ENCODE measurements at regions not wholly inside any gene's neighbourhood (a gene's known extent, or its start where the extent isn't known, plus 50 kb on each side); places are given as distances from the start of the nearest gene placed in this dataset.

DNA sequence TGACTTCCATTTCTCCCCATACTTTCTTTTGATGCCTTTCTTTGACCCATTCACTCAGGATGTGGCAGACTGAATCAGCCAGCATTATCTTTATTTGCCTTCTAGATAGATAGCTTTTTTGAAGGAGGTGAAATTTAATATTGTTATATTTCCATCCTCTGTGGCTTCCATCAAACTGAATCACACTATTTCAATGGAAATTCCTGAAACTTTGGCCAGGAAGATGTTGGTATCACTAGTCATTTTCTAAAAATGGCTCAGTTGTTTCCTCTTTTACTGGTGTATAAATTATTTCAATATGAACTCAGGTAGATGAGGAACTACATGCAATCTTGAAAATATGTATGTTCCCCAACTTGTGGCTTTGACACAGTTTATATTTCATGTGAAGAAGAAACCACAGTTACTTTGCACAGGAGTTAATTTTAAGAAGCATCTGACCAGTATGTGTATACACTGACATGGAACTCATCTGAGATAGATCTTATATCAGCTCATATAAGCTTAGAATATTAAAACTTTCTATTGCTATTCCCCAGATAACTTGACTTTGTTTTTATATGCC, 248.3 kb downstream of the CGGBP1 start (continued):
- no peak for TF ChIP-seq SMAD3 (CRISPR knock-in tag; IDR thresholded peaks at IDR 0.05; ENCODE audit: borderline replicate concordance)
- TF ChIP-seq OVOL2 (CRISPR knock-in tag; IDR thresholded peaks at IDR 0.05; ENCODE audit: borderline replicate concordance), result no peak

DNA sequence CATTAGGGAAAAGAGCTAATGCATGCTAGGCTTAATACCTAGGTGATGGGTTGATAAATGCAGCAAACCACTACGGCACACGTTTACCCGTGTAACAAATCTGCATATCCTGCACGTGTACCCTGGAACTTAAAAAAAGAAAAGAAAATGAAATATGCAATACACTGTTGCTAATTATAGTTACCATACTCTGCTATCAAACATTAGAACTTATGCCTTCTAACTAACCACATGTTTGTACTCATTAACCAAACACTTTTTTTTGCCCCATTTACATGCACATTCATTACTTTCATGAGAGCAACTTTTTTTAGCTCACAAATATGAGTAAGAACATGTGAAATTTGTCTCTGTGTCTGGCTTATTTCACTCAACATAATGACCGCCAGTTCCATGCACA, 253.1 kb downstream of the CGGBP1 start:
- TF ChIP-seq GRHL2 (CRISPR knock-in tag; IDR thresholded peaks at IDR 0.05; ENCODE audit: insufficient replicate concordance, severe bottlenecking), result no peak
- TF ChIP-seq, protein P1, sequence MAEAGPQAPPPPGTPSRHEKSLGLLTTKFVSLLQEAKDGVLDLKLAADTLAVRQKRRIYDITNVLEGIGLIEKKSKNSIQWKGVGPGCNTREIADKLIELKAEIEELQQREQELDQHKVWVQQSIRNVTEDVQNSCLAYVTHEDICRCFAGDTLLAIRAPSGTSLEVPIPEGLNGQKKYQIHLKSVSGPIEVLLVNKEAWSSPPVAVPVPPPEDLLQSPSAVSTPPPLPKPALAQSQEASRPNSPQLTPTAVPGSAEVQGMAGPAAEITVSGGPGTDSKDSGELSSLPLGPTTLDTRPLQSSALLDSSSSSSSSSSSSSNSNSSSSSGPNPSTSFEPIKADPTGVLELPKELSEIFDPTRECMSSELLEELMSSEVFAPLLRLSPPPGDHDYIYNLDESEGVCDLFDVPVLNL (CRISPR knock-in tag; IDR thresholded peaks at IDR 0.05; ENCODE audit: borderline replicate concordance, low read depth), result no peak
- TF ChIP-seq, protein P2, sequence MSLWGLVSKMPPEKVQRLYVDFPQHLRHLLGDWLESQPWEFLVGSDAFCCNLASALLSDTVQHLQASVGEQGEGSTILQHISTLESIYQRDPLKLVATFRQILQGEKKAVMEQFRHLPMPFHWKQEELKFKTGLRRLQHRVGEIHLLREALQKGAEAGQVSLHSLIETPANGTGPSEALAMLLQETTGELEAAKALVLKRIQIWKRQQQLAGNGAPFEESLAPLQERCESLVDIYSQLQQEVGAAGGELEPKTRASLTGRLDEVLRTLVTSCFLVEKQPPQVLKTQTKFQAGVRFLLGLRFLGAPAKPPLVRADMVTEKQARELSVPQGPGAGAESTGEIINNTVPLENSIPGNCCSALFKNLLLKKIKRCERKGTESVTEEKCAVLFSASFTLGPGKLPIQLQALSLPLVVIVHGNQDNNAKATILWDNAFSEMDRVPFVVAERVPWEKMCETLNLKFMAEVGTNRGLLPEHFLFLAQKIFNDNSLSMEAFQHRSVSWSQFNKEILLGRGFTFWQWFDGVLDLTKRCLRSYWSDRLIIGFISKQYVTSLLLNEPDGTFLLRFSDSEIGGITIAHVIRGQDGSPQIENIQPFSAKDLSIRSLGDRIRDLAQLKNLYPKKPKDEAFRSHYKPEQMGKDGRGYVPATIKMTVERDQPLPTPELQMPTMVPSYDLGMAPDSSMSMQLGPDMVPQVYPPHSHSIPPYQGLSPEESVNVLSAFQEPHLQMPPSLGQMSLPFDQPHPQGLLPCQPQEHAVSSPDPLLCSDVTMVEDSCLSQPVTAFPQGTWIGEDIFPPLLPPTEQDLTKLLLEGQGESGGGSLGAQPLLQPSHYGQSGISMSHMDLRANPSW (CRISPR knock-in tag; conservative IDR thresholded peaks at IDR 0.05; ENCODE audit: low read depth), result no peak
- TF ChIP-seq ZNF416 (CRISPR knock-in tag; IDR thresholded peaks at IDR 0.05), result no peak
- POLR2A ChIA-PET, result no interaction called here
- CTCF ChIA-PET, result no interaction called here
- no peaks in the 10 kb centered on the region for H3K36me3 Mint-ChIP-seq
- ATAC-seq (no peak), DNase-seq (ENCODE audit: low spot score) (no peak)
- H3K27ac Mint-ChIP-seq, result no peak overlapping the region
- H3K4me3 Mint-ChIP-seq, result no peak overlapping the region
- H3K4me1 Mint-ChIP-seq, result peaks cover 9% of the 10 kb centered on the region
- no peaks in the 10 kb centered on the region for H3K9me3 Mint-ChIP-seq
- no peaks in the 10 kb centered on the region for H3K27me3 Mint-ChIP-seq (ENCODE audit: low read depth)

DNA sequence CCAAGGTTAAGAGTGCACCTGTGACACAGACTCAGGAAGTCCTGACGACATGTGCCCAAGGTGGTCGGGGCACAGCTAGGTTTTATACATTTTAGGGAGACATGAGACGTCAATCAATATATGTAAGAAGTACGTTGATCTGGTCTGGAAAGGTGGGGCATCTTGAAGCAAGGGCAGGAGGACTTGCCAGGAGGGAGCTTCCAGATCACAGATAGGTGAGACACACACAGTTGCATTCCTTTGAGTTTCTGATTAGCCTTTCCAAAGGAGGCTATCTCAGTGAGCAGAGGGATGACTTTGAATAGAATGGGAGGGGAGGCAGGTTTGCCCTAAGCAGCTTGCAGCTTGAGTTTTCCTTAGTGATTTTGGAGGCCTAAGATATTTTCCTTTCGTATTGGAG, 257.4 kb downstream of the CGGBP1 start:
- peak; percentile 83 for ATAC-seq
- no peaks in the 10 kb centered on the region; the same call in 1 of the 2 replicates for H3K27me3 Mint-ChIP-seq (ENCODE audit: low read depth)
- H3K4me1 Mint-ChIP-seq, result peaks cover 24% of the 10 kb centered on the region
- TF ChIP-seq, protein P2 (CRISPR knock-in tag; conservative IDR thresholded peaks at IDR 0.05; ENCODE audit: low read depth), result no peak
- TF ChIP-seq IRF2 (CRISPR knock-in tag; IDR thresholded peaks at IDR 0.05; ENCODE audit: borderline replicate concordance, low read depth) (no peak), FOXK1 (CRISPR knock-in tag; IDR thresholded peaks at IDR 0.05) (no peak), ELF4 (CRISPR knock-in tag; IDR thresholded peaks at IDR 0.05; ENCODE audit: low read depth) (no peak), RORB (CRISPR knock-in tag; IDR thresholded peaks at IDR 0.05) (no peak), CBFB (CRISPR knock-in tag; IDR thresholded peaks at IDR 0.05; ENCODE audit: low read depth) (no peak), ZNF121 (CRISPR knock-in tag; IDR thresholded peaks at IDR 0.05) (no peak), ESRRA (CRISPR knock-in tag; IDR thresholded peaks at IDR 0.05; ENCODE audit: borderline replicate concordance) (no peak), ZNF232 (CRISPR knock-in tag; IDR thresholded peaks at IDR 0.05) (no peak), ATF1 (CRISPR knock-in tag; IDR thresholded peaks at IDR 0.05) (no peak), NFATC4 (CRISPR knock-in tag; IDR thresholded peaks at IDR 0.05) (no peak), NR3C1 (CRISPR knock-in tag; conservative IDR thresholded peaks at IDR 0.05; ENCODE audit: low read depth) (no peak), PRRX2 (CRISPR knock-in tag; IDR thresholded peaks at IDR 0.05) (no peak), CREB1 (CRISPR knock-in tag; IDR thresholded peaks at IDR 0.05) (no peak), ZNF138 (CRISPR knock-in tag; conservative IDR thresholded peaks at IDR 0.05) (no peak), SMAD4 (CRISPR knock-in tag; IDR thresholded peaks at IDR 0.05) (no peak)
- TF ChIP-seq, protein P3, sequence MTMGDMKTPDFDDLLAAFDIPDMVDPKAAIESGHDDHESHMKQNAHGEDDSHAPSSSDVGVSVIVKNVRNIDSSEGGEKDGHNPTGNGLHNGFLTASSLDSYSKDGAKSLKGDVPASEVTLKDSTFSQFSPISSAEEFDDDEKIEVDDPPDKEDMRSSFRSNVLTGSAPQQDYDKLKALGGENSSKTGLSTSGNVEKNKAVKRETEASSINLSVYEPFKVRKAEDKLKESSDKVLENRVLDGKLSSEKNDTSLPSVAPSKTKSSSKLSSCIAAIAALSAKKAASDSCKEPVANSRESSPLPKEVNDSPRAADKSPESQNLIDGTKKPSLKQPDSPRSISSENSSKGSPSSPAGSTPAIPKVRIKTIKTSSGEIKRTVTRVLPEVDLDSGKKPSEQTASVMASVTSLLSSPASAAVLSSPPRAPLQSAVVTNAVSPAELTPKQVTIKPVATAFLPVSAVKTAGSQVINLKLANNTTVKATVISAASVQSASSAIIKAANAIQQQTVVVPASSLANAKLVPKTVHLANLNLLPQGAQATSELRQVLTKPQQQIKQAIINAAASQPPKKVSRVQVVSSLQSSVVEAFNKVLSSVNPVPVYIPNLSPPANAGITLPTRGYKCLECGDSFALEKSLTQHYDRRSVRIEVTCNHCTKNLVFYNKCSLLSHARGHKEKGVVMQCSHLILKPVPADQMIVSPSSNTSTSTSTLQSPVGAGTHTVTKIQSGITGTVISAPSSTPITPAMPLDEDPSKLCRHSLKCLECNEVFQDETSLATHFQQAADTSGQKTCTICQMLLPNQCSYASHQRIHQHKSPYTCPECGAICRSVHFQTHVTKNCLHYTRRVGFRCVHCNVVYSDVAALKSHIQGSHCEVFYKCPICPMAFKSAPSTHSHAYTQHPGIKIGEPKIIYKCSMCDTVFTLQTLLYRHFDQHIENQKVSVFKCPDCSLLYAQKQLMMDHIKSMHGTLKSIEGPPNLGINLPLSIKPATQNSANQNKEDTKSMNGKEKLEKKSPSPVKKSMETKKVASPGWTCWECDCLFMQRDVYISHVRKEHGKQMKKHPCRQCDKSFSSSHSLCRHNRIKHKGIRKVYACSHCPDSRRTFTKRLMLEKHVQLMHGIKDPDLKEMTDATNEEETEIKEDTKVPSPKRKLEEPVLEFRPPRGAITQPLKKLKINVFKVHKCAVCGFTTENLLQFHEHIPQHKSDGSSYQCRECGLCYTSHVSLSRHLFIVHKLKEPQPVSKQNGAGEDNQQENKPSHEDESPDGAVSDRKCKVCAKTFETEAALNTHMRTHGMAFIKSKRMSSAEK (CRISPR knock-in tag; IDR thresholded peaks at IDR 0.05; ENCODE audit: borderline replicate concordance), result no peak

More for the DNA sequence above, 257.4 kb downstream of the CGGBP1 start:
- Mint-ChIP-seq H3K27ac (peak overlapping the region; percentile 7; the same call in 1 of the 2 replicates), H3K4me3 (no peak overlapping the region), H3K36me3 (no peaks in the 10 kb centered on the region), H3K9me3 (no peaks in the 10 kb centered on the region)
- DNase-seq (ENCODE audit: low spot score), result no peak
- ChIA-PET POLR2A (interaction anchor here (0.6 kb wide), 1 partner anchor 480 kb away, joined by 3 read pairs; no protein-coding TSS in a partner anchor), CTCF (interaction anchor here (1.0 to 1.6 kb wide), 2 partner anchors 9 to 451 kb away, joined by 3 read pairs; partner anchors contain the start of gene HTR1F)
